Neuronal stem cell (in vitro differentiated cells): ENCODE measurements at regions not wholly inside any gene's neighbourhood (a gene's known extent, or its start where the extent isn't known, plus 50 kb on each side); places are given as distances from the start of the nearest gene placed in this dataset.

Experiments used
- DNase-seq: peaks from one replicate; pipeline ENCODE4 v3.0.0-alpha.2; 2013; ENCODE audit warnings: low spot score
- H2AFZ ChIP-seq: one replicate; pipeline ENCODE4 v1.6.1; 2013; ENCODE audit warnings: mild to moderate bottlenecking, low read length, inconsistent platforms
- H2AK5ac ChIP-seq: 2 replicates; pipeline ENCODE4 v1.6.1; 2013; ENCODE audit warnings: low read depth, mild to moderate bottlenecking, inconsistent platforms, low read length, moderate library complexity, mixed read lengths
- H2BK120ac ChIP-seq: 2 replicates; pipeline ENCODE4 v1.6.1; 2013; ENCODE audit warnings: low read depth, mild to moderate bottlenecking, inconsistent platforms, low read length, moderate library complexity, mixed read lengths
- H2BK12ac ChIP-seq: one replicate; pipeline ENCODE4 v1.6.1; 2013; ENCODE audit warnings: low read length, inconsistent platforms
- H2BK15ac ChIP-seq: 2 replicates; pipeline ENCODE4 v1.6.1; 2013; ENCODE audit warnings: mild to moderate bottlenecking, low read length, inconsistent platforms, mixed read lengths
- H2BK5ac ChIP-seq: one replicate; pipeline ENCODE4 v1.6.1; 2013; ENCODE audit warnings: inconsistent platforms, mild to moderate bottlenecking, low read length, moderate library complexity
- H3K14ac ChIP-seq: one replicate; pipeline ENCODE4 v1.6.1; 2013; ENCODE audit warnings: low read length, inconsistent platforms
- H3K18ac ChIP-seq: 2 replicates; pipeline ENCODE4 v1.6.1; 2013; ENCODE audit warnings: low read length, inconsistent platforms
- H3K23ac ChIP-seq: 2 replicates; pipeline ENCODE4 v1.6.1; 2013; ENCODE audit warnings: low read depth, mild to moderate bottlenecking, mixed read lengths, low read length, inconsistent platforms; ENCODE audit not compliant: poor library complexity
- H3K27ac ChIP-seq: replicated peaks from 3 replicates; pipeline ENCODE4 v1.5.1; 2013; ENCODE audit warnings: low read length, inconsistent platforms
- H3K27me3 ChIP-seq, 3 experiments: 2 replicates each; pipeline ENCODE4 v1.6.1; 2013; ENCODE audit warnings: low read length in 3 of 3, mild to moderate bottlenecking in 2 of 3, inconsistent platforms in 1 of 3, low read depth in 1 of 3, mixed read lengths in 1 of 3, moderate library complexity in 1 of 3; ENCODE audit not compliant: control insufficient read depth in 3 of 3, insufficient read depth in 3 of 3
- H3K36me3 ChIP-seq, 2 donors: replicated peaks in 1 of 2; 2 replicates each; pipeline ENCODE4 v1.6.1; 2013; ENCODE audit warnings: low read length in 2 of 2; ENCODE audit not compliant: control insufficient read depth in 2 of 2, insufficient read depth in 2 of 2
- H3K4ac ChIP-seq: 2 replicates; pipeline ENCODE4 v1.6.1; 2013; ENCODE audit warnings: inconsistent platforms, mild to moderate bottlenecking, low read length, moderate library complexity
- H3K4me1 ChIP-seq, 2 donors: 1 replicate in 1 of 2; 2 replicates in 1 of 2; pipeline ENCODE4 v1.6.1; 2013; ENCODE audit warnings: low read length in 2 of 2, low read depth in 1 of 2; ENCODE audit not compliant: control insufficient read depth in 2 of 2, insufficient read depth in 1 of 2
- H3K4me2 ChIP-seq: one replicate; pipeline ENCODE4 v1.6.1; 2013; ENCODE audit warnings: mild to moderate bottlenecking, low read length, inconsistent platforms; ENCODE audit not compliant: insufficient read depth, poor library complexity, severe bottlenecking
- H3K4me3 ChIP-seq, 2 donors: 2 replicates each; pipeline ENCODE4 v1.5.1; 2013; ENCODE audit warnings: low read length in 2 of 2, mild to moderate bottlenecking in 2 of 2, inconsistent platforms in 1 of 2, moderate library complexity in 1 of 2
- H3K79me1 ChIP-seq: one replicate; pipeline ENCODE4 v1.6.1; 2013; ENCODE audit warnings: low read depth, mild to moderate bottlenecking, inconsistent platforms, low read length, moderate library complexity
- H3K9ac ChIP-seq: one replicate; pipeline ENCODE4 v1.6.1; 2013; ENCODE audit warnings: mild to moderate bottlenecking, low read depth, low read length, inconsistent platforms; ENCODE audit not compliant: poor library complexity
- H3K9me3 ChIP-seq, 2 donors: replicated peaks in 1 of 2; 2 replicates each; pipeline versions ENCODE3 to v1.6.1; 2013; ENCODE audit warnings: low read length in 2 of 2, mild to moderate bottlenecking in 2 of 2, inconsistent platforms in 1 of 2, low read depth in 1 of 2, mixed read lengths in 1 of 2, moderate library complexity in 1 of 2; ENCODE audit not compliant: control insufficient read depth in 2 of 2, insufficient read depth in 1 of 2
- H4K8ac ChIP-seq: one replicate; pipeline ENCODE4 v1.6.1; 2013; ENCODE audit warnings: low read depth, mild to moderate bottlenecking, inconsistent platforms, low read length, moderate library complexity
- H4K91ac ChIP-seq: one replicate; pipeline ENCODE4 v1.6.1; 2013; ENCODE audit warnings: low read length, low read depth, mild to moderate bottlenecking, inconsistent platforms; ENCODE audit not compliant: poor library complexity
- WGBS, 2 donors: extraction: QIAGEN DNeasy Blood & Tissue Kit; methylation state at CpG; one replicate each; pipeline ENCODE4 v1.1.7; 2013; ENCODE audit warnings: missing lambda C conversion rate in 2 of 2, mixed read lengths in 1 of 2; ENCODE audit not compliant: insufficient read length in 2 of 2, insufficient replicate concordance in 1 of 2; ENCODE audit errors: extremely low coverage in 2 of 2; 5-methylcytosine and 5-hydroxymethylcytosine counted together

DNA sequence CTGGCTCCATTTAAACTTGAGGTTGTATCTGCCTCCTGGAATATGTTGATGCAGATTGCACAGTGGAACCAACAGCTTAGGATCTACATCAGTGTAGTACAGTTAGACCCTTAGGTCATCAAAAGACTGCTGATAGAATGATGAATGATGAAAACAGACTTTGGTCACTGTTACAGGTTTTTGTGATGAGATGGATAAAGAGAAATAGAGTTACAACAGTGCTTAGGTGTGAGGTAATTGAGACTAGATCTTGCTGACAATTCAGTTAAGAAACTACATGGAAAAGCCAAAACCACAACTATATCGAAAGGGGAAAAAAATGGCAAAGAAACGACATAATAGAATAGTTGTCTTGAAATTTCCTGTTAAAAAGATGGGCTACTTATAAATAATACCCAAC lies 145.7 kb upstream of the LMNTD1 start:
- H3K4me2 ChIP-seq: no peak overlapping the region
- H3K14ac ChIP-seq: no peak overlapping the region
- H3K4ac ChIP-seq: no peak overlapping the region
- H3K9ac ChIP-seq: no peak overlapping the region
- H2BK15ac ChIP-seq: no peak overlapping the region
- no peak overlapping the region for H2BK5ac ChIP-seq
- H3K18ac ChIP-seq: no peak overlapping the region
- no peak overlapping the region for H2BK12ac ChIP-seq
- no CpG with 5 or more reads among the region's 2 CpGs for WGBS, 2 donors
- no peaks in the 10 kb centered on the region for H3K79me1 ChIP-seq
- no peaks in the 10 kb centered on the region for H3K27me3 ChIP-seq
- H3K23ac ChIP-seq: no peak overlapping the region
- no peak overlapping the region for H2BK120ac ChIP-seq
- no peak overlapping the region for H4K91ac ChIP-seq
- H3K27ac ChIP-seq: no peak overlapping the region
- no peak overlapping the region for H3K4me3 ChIP-seq
- H3K9me3 ChIP-seq: peaks cover 0 to 3% of the 10 kb centered on the region in 2 donors
- H2AFZ ChIP-seq: no peak overlapping the region
- no peak overlapping the region for H2AK5ac ChIP-seq
- H3K4me1 ChIP-seq: no peaks in the 10 kb centered on the region
- no peak overlapping the region for H4K8ac ChIP-seq
- no peak for DNase-seq
- H3K36me3 ChIP-seq: no peaks in the 10 kb centered on the region

GRCh38 chr12:25699454-25699853 lies 146.4 kb upstream of the LMNTD1 start:
- no peak overlapping the region for H3K9ac ChIP-seq
- H3K9me3 ChIP-seq: peaks cover 0 to 3% of the 10 kb centered on the region in 2 donors
- no peak for DNase-seq
- no peak overlapping the region for H4K8ac ChIP-seq
- H4K91ac ChIP-seq: no peak overlapping the region
- H3K27me3 ChIP-seq: no peaks in the 10 kb centered on the region
- H2AFZ ChIP-seq: no peak overlapping the region
- no peak overlapping the region for H3K18ac ChIP-seq
- no peak overlapping the region for H2BK15ac ChIP-seq
- no CpG with 5 or more reads among the region's 1 CpG for WGBS, 2 donors
- no peaks in the 10 kb centered on the region for H3K79me1 ChIP-seq
- no peak overlapping the region for H3K23ac ChIP-seq
- no peaks in the 10 kb centered on the region for H3K36me3 ChIP-seq
- H2BK120ac ChIP-seq: no peak overlapping the region
- no peak overlapping the region for H2BK12ac ChIP-seq
- H3K4me3 ChIP-seq: no peak overlapping the region
- no peak overlapping the region for H2AK5ac ChIP-seq
- no peaks in the 10 kb centered on the region for H3K4me1 ChIP-seq
- H3K4ac ChIP-seq: no peak overlapping the region
- no peak overlapping the region for H3K14ac ChIP-seq
- no peak overlapping the region for H3K27ac ChIP-seq
- no peak overlapping the region for H2BK5ac ChIP-seq
- H3K4me2 ChIP-seq: no peak overlapping the region

- Histone ChIP-seq H3K79me1 (no peaks in the 10 kb centered on the region), H3K27me3 (no peaks in the 10 kb centered on the region), H3K14ac (no peak overlapping the region), H4K91ac (no peak overlapping the region), H3K4me3 (no peak overlapping the region), H3K4me2 (no peak overlapping the region), H2BK5ac (no peak overlapping the region), H4K8ac (no peak overlapping the region), H3K4me1 (no peaks in the 10 kb centered on the region), H2AFZ (no peak overlapping the region), H3K36me3 (no peaks in the 10 kb centered on the region), H3K9me3 (peaks cover 0 to 3% of the 10 kb centered on the region in 2 donors), H2BK15ac (no peak overlapping the region), H3K9ac (no peak overlapping the region), H3K23ac (no peak overlapping the region), H3K27ac (no peak overlapping the region), H2AK5ac (no peak overlapping the region), H3K4ac (no peak overlapping the region), H2BK12ac (no peak overlapping the region), H2BK120ac (no peak overlapping the region), H3K18ac (no peak overlapping the region)
- WGBS, 2 donors: no CpG with 5 or more reads among the region's 4 CpGs
- DNase-seq: no peak
Measured at GRCh38 chr12:25701290-25701689, 148.2 kb upstream of the LMNTD1 start.

DNA sequence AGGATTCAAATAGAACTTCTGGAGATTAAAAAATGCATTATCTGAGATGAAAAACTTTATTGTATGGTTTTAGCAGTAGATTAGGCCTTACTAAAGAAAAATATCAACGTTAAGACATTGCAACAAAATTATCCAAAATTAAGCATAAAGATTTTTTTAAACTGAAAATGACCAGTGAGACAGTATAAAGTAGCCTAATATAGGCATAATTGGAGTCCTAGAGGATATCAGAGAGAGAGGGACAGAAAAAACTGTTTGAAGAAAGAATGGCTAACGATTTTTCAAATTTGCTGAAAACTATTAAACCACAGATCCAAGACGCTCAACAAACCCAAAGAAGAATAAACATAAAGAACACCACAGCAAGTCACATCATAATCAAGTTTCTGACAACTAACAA lies 149.5 kb upstream of the LMNTD1 start:
- Histone ChIP-seq H2BK120ac (no peak overlapping the region), H3K36me3 (no peaks in the 10 kb centered on the region), H3K9ac (no peak overlapping the region), H3K14ac (no peak overlapping the region), H3K4me1 (no peaks in the 10 kb centered on the region), H3K79me1 (no peaks in the 10 kb centered on the region), H3K23ac (no peak overlapping the region), H3K27me3 (no peaks in the 10 kb centered on the region), H3K18ac (no peak overlapping the region), H3K9me3 (peaks cover 4 to 6% of the 10 kb centered on the region in 2 donors), H2AFZ (no peak overlapping the region), H2BK12ac (no peak overlapping the region), H2BK5ac (no peak overlapping the region), H3K4ac (no peak overlapping the region), H4K91ac (no peak overlapping the region), H3K27ac (no peak overlapping the region), H2BK15ac (no peak overlapping the region), H2AK5ac (no peak overlapping the region), H3K4me3 (no peak overlapping the region), H3K4me2 (no peak overlapping the region), H4K8ac (no peak overlapping the region)
- no CpG with 5 or more reads among the region's 3 CpGs for WGBS, 2 donors
- no peak for DNase-seq
